Activated CD8-positive, alpha-beta T cell treated with anti-CD3 and anti-CD28 coated beads, Interleukin-2, amount 10 ng/mL, durations not matched to agents 7 days and 5 days (primary cell): ENCODE measurements at regions not wholly inside any gene's neighbourhood (a gene's known extent, or its start where the extent isn't known, plus 50 kb on each side); places are given as distances from the start of the nearest gene placed in this dataset.

Experiments
- ATAC-seq: fragments of 150-1000 bp; cut with Tn5 transposase; one replicate; pipeline ENCODE4 v1.10.0; 2021; ENCODE audit warnings: moderate library complexity
- CTCF ChIA-PET: fragments of 350-600 bp; sonication (Branson Sonifier 250); formaldehyde crosslinking; loops from one replicate; lab custom pipeline; 2021; ENCODE audit warnings: antibody characterized with exemption; lab: Charles Lee
- POLR2A ChIA-PET: fragments of 350-600 bp; sonication (Branson Sonifier 250); formaldehyde crosslinking; loops from one replicate; lab custom pipeline; 2021; ENCODE audit warnings: antibody characterized with exemption; lab: Charles Lee
- DNase-seq: peaks from one replicate; pipeline ENCODE4 v3.0.0-alpha.2; 2020
- H3K27ac Mint-ChIP-seq: one replicate; pipeline ENCODE4 v1.8.0; 2021; ENCODE audit warnings: mild to moderate bottlenecking, mixed read lengths
- H3K27me3 Mint-ChIP-seq: one replicate; pipeline ENCODE4 v1.8.0; 2021; ENCODE audit warnings: low read depth, mixed read lengths
- H3K36me3 Mint-ChIP-seq: one replicate; pipeline ENCODE4 v1.8.0; 2021; ENCODE audit warnings: low read depth, mixed read lengths
- H3K4me1 Mint-ChIP-seq: one replicate; pipeline ENCODE4 v1.8.0; 2021; ENCODE audit warnings: low read depth, mixed read lengths
- H3K4me3 Mint-ChIP-seq: one replicate; pipeline ENCODE4 v1.8.0; 2021; ENCODE audit warnings: mild to moderate bottlenecking, mixed read lengths
- H3K9me3 Mint-ChIP-seq: one replicate; pipeline ENCODE4 v1.8.0; 2022; ENCODE audit warnings: mixed read lengths; ENCODE audit not compliant: insufficient read depth

- no peak for DNase-seq
- Mint-ChIP-seq H3K27me3 (no peaks in the 10 kb centered on the region), H3K4me1 (no peaks in the 10 kb centered on the region), H3K36me3 (no peaks in the 10 kb centered on the region), H3K9me3 (no peaks in the 10 kb centered on the region), H3K4me3 (no peak overlapping the region), H3K27ac (no peak overlapping the region)
- POLR2A ChIA-PET = no interaction called here
- CTCF ChIA-PET = no interaction called here
- no peak for ATAC-seq
These were observed 97.2 kb upstream of the PDE5A start for GRCh38 chr4:119725688-119726330.

- DNase-seq = no peak
- no peaks in the 10 kb centered on the region for H3K27me3 Mint-ChIP-seq
- ChIA-PET CTCF (no interaction called here), POLR2A (no interaction called here)
- H3K36me3 Mint-ChIP-seq = no peaks in the 10 kb centered on the region
- H3K4me1 Mint-ChIP-seq = no peaks in the 10 kb centered on the region
- H3K9me3 Mint-ChIP-seq = no peaks in the 10 kb centered on the region
- no peak overlapping the region for H3K4me3 Mint-ChIP-seq
- no peak overlapping the region for H3K27ac Mint-ChIP-seq
- no peak for ATAC-seq
These were observed 96.4 kb upstream of the PDE5A start for GRCh38 chr4:119725011-119725410.

DNA sequence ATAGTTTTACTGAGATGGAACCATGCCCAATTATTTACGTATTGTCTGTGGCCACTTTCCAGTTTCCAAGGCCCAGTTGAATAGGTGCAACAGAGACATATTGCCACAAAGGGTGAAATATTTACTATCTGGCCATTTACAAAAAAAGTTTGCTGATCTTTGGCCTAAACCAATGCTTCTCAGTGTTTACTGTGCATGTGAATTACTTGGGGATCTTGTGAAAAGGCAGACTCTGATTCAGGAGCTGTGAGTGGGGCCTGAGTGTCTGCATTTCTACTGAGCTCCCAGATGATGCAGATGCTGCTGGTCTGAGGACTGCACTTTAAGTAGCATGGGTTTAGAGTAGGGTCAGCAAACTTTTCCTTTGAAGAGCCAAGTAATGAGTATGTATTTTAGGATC lies 94.1 kb upstream of the PDE5A start:
- CTCF ChIA-PET = no interaction called here
- H3K27ac Mint-ChIP-seq = no peak overlapping the region
- H3K36me3 Mint-ChIP-seq = no peaks in the 10 kb centered on the region
- no peaks in the 10 kb centered on the region for H3K27me3 Mint-ChIP-seq
- H3K4me1 Mint-ChIP-seq = no peaks in the 10 kb centered on the region
- POLR2A ChIA-PET = no interaction called here
- ATAC-seq (no peak), DNase-seq (no peak)
- no peak overlapping the region for H3K4me3 Mint-ChIP-seq
- H3K9me3 Mint-ChIP-seq = no peaks in the 10 kb centered on the region

GRCh38 chr4:119721878-119722277 lies 93.3 kb upstream of the PDE5A start:
- H3K4me1 Mint-ChIP-seq = no peaks in the 10 kb centered on the region
- DNase-seq (no peak), ATAC-seq (no peak)
- H3K9me3 Mint-ChIP-seq = no peaks in the 10 kb centered on the region
- ChIA-PET POLR2A (no interaction called here), CTCF (no interaction called here)
- no peaks in the 10 kb centered on the region for H3K27me3 Mint-ChIP-seq
- H3K36me3 Mint-ChIP-seq = no peaks in the 10 kb centered on the region
- no peak overlapping the region for H3K27ac Mint-ChIP-seq
- H3K4me3 Mint-ChIP-seq = no peak overlapping the region

DNA sequence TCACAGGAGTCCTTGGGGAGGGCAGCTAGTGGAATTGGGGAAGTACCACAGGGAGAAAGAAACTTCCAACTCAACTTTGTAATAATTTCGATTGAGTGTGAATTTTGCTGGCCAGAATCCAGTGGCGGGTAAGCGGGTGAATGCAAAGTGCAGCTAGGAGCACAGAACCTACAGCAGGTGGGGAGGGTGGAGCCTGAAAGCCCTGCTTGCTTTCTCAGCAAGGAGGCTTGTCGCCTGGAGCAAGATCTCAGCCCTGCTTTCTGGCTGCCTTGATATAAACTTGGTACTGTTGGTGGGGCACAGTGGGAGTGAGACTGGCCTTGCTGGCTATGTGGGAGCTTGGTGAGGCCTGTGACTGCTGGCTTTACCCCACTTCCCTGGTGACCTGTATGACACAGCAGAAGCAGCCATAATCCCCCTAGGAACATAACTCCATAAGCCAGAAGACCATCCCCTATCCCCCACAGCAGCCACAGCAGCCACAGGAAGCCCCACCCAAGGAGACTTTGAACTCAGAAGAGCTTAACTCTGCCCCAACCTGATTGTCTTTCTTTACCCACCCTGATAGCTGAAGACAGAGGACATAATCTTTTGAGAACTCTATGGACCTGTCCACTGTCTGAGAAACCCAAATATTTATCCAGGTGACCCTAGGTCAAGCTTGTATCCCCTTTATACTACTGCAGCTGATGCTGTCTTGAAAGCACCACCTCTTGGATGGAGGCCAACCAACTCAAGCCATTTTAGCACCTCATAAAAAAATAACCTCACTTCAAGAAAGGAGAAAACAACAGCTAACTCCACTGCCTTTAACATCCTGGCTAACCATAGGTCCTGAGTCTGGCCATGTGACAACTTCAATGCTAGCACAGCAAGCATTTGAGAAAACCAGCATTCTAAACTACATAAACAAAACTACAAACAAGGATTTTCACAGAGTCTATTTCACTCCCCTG lies 87.2 kb upstream of the PDE5A start:
- H3K27ac Mint-ChIP-seq = no peak overlapping the region
- no peaks in the 10 kb centered on the region for H3K9me3 Mint-ChIP-seq
- ATAC-seq = no peak
- CTCF ChIA-PET = no interaction called here
- DNase-seq = no peak
- no peaks in the 10 kb centered on the region for H3K4me1 Mint-ChIP-seq
- no peak overlapping the region for H3K4me3 Mint-ChIP-seq
- H3K36me3 Mint-ChIP-seq = no peaks in the 10 kb centered on the region
- H3K27me3 Mint-ChIP-seq = no peaks in the 10 kb centered on the region
- POLR2A ChIA-PET = no interaction called here

DNA sequence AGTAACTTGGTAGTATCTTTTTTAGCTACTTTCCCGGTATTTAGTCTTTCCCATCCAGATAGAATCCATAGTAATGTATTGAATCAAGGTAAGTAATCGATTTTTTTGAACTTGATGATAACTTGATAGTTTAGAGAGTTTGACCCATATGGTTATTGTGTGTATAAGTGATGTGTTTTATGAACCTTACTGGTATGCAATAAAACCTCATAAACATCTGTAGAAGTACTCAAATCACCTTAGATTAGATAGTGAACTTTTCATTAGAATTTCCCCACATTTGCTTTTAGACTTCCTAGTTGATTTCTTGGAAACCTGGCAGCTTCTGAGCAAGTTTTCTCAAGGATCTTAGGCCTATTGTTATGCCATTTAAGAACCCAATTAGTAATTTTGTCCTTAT lies 80.8 kb upstream of the PDE5A start:
- DNase-seq = no peak
- POLR2A ChIA-PET = no interaction called here
- no peak overlapping the region for H3K27ac Mint-ChIP-seq
- H3K4me1 Mint-ChIP-seq = peaks cover 2% of the 10 kb centered on the region
- H3K27me3 Mint-ChIP-seq = no peaks in the 10 kb centered on the region
- H3K36me3 Mint-ChIP-seq = no peaks in the 10 kb centered on the region
- no peaks in the 10 kb centered on the region for H3K9me3 Mint-ChIP-seq
- ATAC-seq = no peak
- no peak overlapping the region for H3K4me3 Mint-ChIP-seq
- CTCF ChIA-PET = no interaction called here

- H3K4me1 Mint-ChIP-seq = peaks cover 2% of the 10 kb centered on the region
- CTCF ChIA-PET = no interaction called here
- DNase-seq (no peak), ATAC-seq (no peak)
- no peaks in the 10 kb centered on the region for H3K36me3 Mint-ChIP-seq
- no peak overlapping the region for H3K27ac Mint-ChIP-seq
- POLR2A ChIA-PET = no interaction called here
- no peaks in the 10 kb centered on the region for H3K9me3 Mint-ChIP-seq
- no peak overlapping the region for H3K4me3 Mint-ChIP-seq
- H3K27me3 Mint-ChIP-seq = no peaks in the 10 kb centered on the region
These were observed 78.7 kb upstream of the PDE5A start for GRCh38 chr4:119707336-119707735.

DNA sequence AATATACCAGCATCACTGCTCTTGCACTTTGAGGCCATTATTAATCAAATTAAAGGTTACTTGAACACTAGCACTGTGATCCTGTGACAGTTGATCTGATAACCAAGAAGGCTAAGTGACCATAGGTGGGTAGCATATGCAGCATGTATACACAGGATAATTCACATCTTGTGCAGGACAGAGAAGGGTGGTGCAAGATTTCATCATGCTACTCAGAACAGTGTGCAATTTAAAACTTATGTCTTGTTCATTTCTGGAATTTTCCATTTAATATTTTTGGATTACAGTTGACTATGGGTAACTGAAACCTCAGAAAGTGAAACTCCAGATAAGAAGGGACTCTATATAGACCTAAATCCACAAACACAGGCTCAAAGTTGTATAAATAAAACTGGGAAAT lies 78.2 kb upstream of the PDE5A start:
- no peak for ATAC-seq
- Mint-ChIP-seq H3K9me3 (no peaks in the 10 kb centered on the region), H3K4me3 (no peak overlapping the region)

DNA sequence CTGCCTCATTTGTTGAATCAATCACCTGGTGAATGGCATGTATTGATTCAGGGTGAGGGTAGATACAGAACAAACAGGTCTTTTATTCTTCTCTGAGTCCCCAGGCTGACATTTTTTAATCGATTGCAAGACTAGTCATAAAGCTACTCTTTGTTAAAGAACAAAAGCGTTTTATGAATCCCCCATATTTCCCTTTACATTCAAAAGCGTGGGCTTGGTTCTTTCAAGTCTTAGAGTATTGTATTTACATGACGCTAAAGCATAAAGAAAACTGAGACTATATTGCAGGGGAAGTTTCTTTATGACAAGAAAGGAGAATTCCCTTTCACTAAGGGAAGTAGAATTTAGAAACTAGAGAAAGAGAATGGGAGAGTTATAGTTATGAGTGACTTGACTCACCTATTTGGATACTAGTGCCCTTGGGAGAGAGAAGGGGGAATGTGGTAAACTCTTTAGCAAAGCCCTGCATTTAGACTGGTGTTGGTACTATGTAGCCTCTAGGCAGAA lies 69.3 kb upstream of the PDE5A start:
- Mint-ChIP-seq H3K4me1 (no peaks in the 10 kb centered on the region), H3K27ac (no peak overlapping the region), H3K36me3 (no peaks in the 10 kb centered on the region), H3K4me3 (no peak overlapping the region), H3K27me3 (peaks cover 8% of the 10 kb centered on the region), H3K9me3 (no peaks in the 10 kb centered on the region)
- CTCF ChIA-PET = no interaction called here
- ATAC-seq (no peak), DNase-seq (no peak)
- POLR2A ChIA-PET = no interaction called here

More for the DNA sequence above, 78.2 kb upstream of the PDE5A start:
- POLR2A ChIA-PET = no interaction called here
- CTCF ChIA-PET = no interaction called here
- Mint-ChIP-seq H3K27me3 (peaks cover 2% of the 10 kb centered on the region), H3K4me1 (peaks cover 2% of the 10 kb centered on the region), H3K27ac (no peak overlapping the region), H3K36me3 (no peaks in the 10 kb centered on the region)
- DNase-seq = no peak

- H3K27ac Mint-ChIP-seq = no peak overlapping the region
- DNase-seq (no peak), ATAC-seq (no peak)
- H3K27me3 Mint-ChIP-seq = peaks cover 8% of the 10 kb centered on the region
- no peaks in the 10 kb centered on the region for H3K36me3 Mint-ChIP-seq
- ChIA-PET CTCF (no interaction called here), POLR2A (no interaction called here)
- no peaks in the 10 kb centered on the region for H3K4me1 Mint-ChIP-seq
- H3K9me3 Mint-ChIP-seq = no peaks in the 10 kb centered on the region
- H3K4me3 Mint-ChIP-seq = no peak overlapping the region
These were observed 68.4 kb upstream of the PDE5A start for GRCh38 chr4:119696963-119697362.

GRCh38 chr4:119695216-119695615 lies 66.6 kb upstream of the PDE5A start:
- H3K9me3 Mint-ChIP-seq = peaks cover 6% of the 10 kb centered on the region
- no peak overlapping the region for H3K4me3 Mint-ChIP-seq
- POLR2A ChIA-PET = no interaction called here
- DNase-seq = no peak
- CTCF ChIA-PET = no interaction called here
- H3K27me3 Mint-ChIP-seq = peaks cover 11% of the 10 kb centered on the region
- no peaks in the 10 kb centered on the region for H3K36me3 Mint-ChIP-seq
- no peak for ATAC-seq
- H3K4me1 Mint-ChIP-seq = no peaks in the 10 kb centered on the region
- H3K27ac Mint-ChIP-seq = no peak overlapping the region

DNA sequence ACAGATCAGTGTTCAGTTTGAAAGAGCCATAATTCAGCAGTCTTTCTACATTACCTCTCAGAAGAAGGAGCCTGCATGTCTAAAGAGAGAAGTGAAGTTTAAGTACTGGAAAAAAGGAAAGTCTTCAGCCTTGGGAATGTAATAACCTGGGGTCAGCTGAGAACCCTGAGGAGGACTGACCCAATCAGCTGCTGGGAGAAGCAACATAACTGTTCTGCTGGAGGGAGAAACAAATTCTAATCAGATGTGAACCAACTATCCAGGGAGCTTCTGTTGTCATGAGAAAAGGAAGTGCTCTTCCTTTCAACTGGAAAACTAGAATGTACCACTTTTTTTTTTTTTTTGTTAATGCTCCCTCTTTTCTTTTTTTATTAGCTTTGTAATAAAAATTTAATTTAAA lies 64.5 kb upstream of the PDE5A start:
- Mint-ChIP-seq H3K9me3 (peaks cover 6% of the 10 kb centered on the region), H3K36me3 (no peaks in the 10 kb centered on the region), H3K4me1 (no peaks in the 10 kb centered on the region), H3K27ac (no peak overlapping the region), H3K27me3 (peaks cover 11% of the 10 kb centered on the region), H3K4me3 (no peak overlapping the region)
- DNase-seq (no peak), ATAC-seq (no peak)
- POLR2A ChIA-PET = no interaction called here
- CTCF ChIA-PET = no interaction called here
